Adrenal gland (tissue), 5 donors: ENCODE measurements at regions not wholly inside any gene's neighbourhood (a gene's known extent, or its start where the extent isn't known, plus 50 kb on each side); places are given as distances from the start of the nearest gene placed in this dataset.
"Not testable (repeated sequence)": the region's sequence is repeated elsewhere in the genome, so short reads cannot be mapped to it uniquely, and the experiment has no call there.

ENCODE experiments used
- CTCF ChIP-seq, 6 experiments: fragments of 450-650 bp in 4 of 6; fragments of 200-600 bp in 2 of 6; sonication (generic) in 1 of 6; IDR thresholded peaks; 1 replicate in 5 of 6; 2 replicates in 1 of 6; pipeline versions ENCODE4 v1.5.1 to v1.8.0; 2016 to 2021; ENCODE audit warnings: antibody characterized with exemption in 6 of 6, mild to moderate bottlenecking in 2 of 6, moderate library complexity in 1 of 6
- POLR2A ChIP-seq, 2 donors: fragments of 450-650 bp; IDR thresholded peaks; one replicate each; pipeline ENCODE4 v1.6.1; 2017; ENCODE audit warnings: antibody characterized with exemption in 2 of 2, mild to moderate bottlenecking in 2 of 2, moderate library complexity in 1 of 2
- donor health status: DM: no; HTN: no; CAD: no.

GRCh38 chr18:14940106-14940505 lies 192.1 kb downstream of the ANKRD30B start:
- TF ChIP-seq CTCF, POLR2A (IDR thresholded peaks at IDR 0.05): not testable (repeated sequence)
